Breast epithelium (tissue), 4 donors: ENCODE measurements at regions not wholly inside any gene's neighbourhood (a gene's known extent, or its start where the extent isn't known, plus 50 kb on each side); places are given as distances from the start of the nearest gene placed in this dataset.

Experiments used
- DNase-seq, 2 donors: peaks; one replicate each; pipeline ENCODE4 v3.0.0-alpha.2; 2019; ENCODE audit warnings: low spot score in 2 of 2
- H3K27ac ChIP-seq, 2 donors: fragments of 200-600 bp; sonication (generic) in 1 of 2; one replicate each; pipeline ENCODE4 v1.5.1; 2016 to 2019; ENCODE audit warnings: mild to moderate bottlenecking in 1 of 2
- H3K27me3 ChIP-seq, 2 donors: fragments of 200-600 bp; sonication (generic) in 1 of 2; one replicate each; pipeline versions ENCODE4 v1.5.1 to v1.6.0; 2017 to 2019; ENCODE audit warnings: control low read depth in 1 of 2, mild to moderate bottlenecking in 1 of 2
- H3K36me3 ChIP-seq: fragments of 200-600 bp; one replicate; pipeline ENCODE4 v1.5.1; 2019
- H3K4me1 ChIP-seq, 2 donors: fragments of 200-600 bp; sonication (generic); one replicate each; pipeline ENCODE4 v1.5.1; 2016 to 2019; ENCODE audit warnings: control low read depth in 1 of 2
- H3K4me3 ChIP-seq, 3 donors: fragments of 200-600 bp; sonication (generic); 1 replicate in 2 of 3; 2 replicates in 1 of 3; pipeline ENCODE4 v1.5.1; 2016 to 2019; ENCODE audit warnings: mild to moderate bottlenecking in 3 of 3, moderate library complexity in 2 of 3
- H3K9me3 ChIP-seq, 2 donors: fragments of 200-600 bp; sonication (generic) in 1 of 2; one replicate each; pipeline ENCODE4 v1.5.1; 2016 to 2019; ENCODE audit warnings: control low read depth in 1 of 2
- POLR2A ChIP-seq: fragments of 450-650 bp; IDR thresholded peaks from one replicate; pipeline ENCODE4 v1.6.1; 2016; ENCODE audit warnings: antibody characterized with exemption, mild to moderate bottlenecking, moderate library complexity
- POLR2AphosphoS5 ChIP-seq, 3 donors: sonication (generic); formaldehyde crosslinking; IDR thresholded peaks; one replicate each; pipeline ENCODE4 v1.6.1; 2017; ENCODE audit warnings: antibody characterized with exemption in 3 of 3
- intact Hi-C: fragments of 100-400 bp; cut with DNase I; formaldehyde crosslinking; loops from one replicate; pipeline ENCODE4 v1.15.1; 2023; ENCODE audit warnings: low total_unique reads
- TF ChIP-seq, protein P1 (sequence below), 3 donors: fragments of 450-650 bp; IDR thresholded peaks; one replicate each; pipeline ENCODE4 v1.5.1; 2016 to 2017; ENCODE audit warnings: antibody characterized with exemption in 3 of 3, mild to moderate bottlenecking in 3 of 3, moderate library complexity in 3 of 3

- H3K27me3 ChIP-seq: no peaks in the 10 kb centered on the region
- no peaks in the 10 kb centered on the region for H3K36me3 ChIP-seq
- no peak overlapping the region for H3K27ac ChIP-seq
- TF ChIP-seq POLR2AphosphoS5 (IDR thresholded peaks at IDR 0.05): no peak
- TF ChIP-seq POLR2A: no peak
- TF ChIP-seq, protein P1, sequence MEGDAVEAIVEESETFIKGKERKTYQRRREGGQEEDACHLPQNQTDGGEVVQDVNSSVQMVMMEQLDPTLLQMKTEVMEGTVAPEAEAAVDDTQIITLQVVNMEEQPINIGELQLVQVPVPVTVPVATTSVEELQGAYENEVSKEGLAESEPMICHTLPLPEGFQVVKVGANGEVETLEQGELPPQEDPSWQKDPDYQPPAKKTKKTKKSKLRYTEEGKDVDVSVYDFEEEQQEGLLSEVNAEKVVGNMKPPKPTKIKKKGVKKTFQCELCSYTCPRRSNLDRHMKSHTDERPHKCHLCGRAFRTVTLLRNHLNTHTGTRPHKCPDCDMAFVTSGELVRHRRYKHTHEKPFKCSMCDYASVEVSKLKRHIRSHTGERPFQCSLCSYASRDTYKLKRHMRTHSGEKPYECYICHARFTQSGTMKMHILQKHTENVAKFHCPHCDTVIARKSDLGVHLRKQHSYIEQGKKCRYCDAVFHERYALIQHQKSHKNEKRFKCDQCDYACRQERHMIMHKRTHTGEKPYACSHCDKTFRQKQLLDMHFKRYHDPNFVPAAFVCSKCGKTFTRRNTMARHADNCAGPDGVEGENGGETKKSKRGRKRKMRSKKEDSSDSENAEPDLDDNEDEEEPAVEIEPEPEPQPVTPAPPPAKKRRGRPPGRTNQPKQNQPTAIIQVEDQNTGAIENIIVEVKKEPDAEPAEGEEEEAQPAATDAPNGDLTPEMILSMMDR (IDR thresholded peaks at IDR 0.05): no peak
- intact Hi-C loops: no loop called here
- no peaks in the 10 kb centered on the region for H3K4me1 ChIP-seq
- no peaks in the 10 kb centered on the region for H3K9me3 ChIP-seq
- H3K4me3 ChIP-seq: no peak overlapping the region
- DNase-seq: no peak
Measured at GRCh38 chr14:55845963-55846825, 266.2 kb downstream of the KTN1 start.

GRCh38 chr14:55846826-55847446 lies 266.9 kb downstream of the KTN1 start:
- Histone ChIP-seq H3K4me1 (no peaks in the 10 kb centered on the region), H3K9me3 (no peaks in the 10 kb centered on the region), H3K27ac (no peak overlapping the region), H3K4me3 (no peak overlapping the region), H3K27me3 (no peaks in the 10 kb centered on the region), H3K36me3 (no peaks in the 10 kb centered on the region)
- intact Hi-C loops: no loop called here
- TF ChIP-seq POLR2A (no peak), POLR2AphosphoS5 (IDR thresholded peaks at IDR 0.05) (peak in 1 of 3 donors; percentile 67)
- TF ChIP-seq, protein P1 (IDR thresholded peaks at IDR 0.05): no peak
- no peak for DNase-seq

DNA sequence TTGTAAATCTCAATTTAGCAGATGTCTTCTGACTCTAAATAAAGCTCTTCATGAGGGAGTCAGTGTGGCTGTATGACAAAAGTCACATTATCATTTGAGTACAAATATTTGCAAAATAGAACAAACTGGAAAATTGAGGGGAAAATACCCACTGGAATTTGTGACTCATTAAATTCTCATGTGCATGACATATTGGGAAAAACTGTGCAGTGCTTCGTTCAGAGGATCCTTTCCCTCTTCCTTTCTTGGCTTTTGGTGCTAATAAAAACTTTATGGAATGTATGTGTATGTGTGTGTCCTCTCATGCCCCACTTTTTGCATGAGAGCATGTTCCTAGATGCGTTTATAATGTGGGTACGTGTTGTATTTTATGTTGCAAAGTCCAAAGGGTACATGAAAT lies 267.8 kb downstream of the KTN1 start:
- no peaks in the 10 kb centered on the region for H3K9me3 ChIP-seq
- no peak for TF ChIP-seq POLR2AphosphoS5 (IDR thresholded peaks at IDR 0.05)
- TF ChIP-seq, protein P1 (IDR thresholded peaks at IDR 0.05): no peak
- TF ChIP-seq POLR2A: no peak
- H3K27me3 ChIP-seq: no peaks in the 10 kb centered on the region
- H3K36me3 ChIP-seq: no peaks in the 10 kb centered on the region
- DNase-seq: no peak
- no peak overlapping the region for H3K4me3 ChIP-seq
- H3K4me1 ChIP-seq: no peaks in the 10 kb centered on the region
- no peak overlapping the region for H3K27ac ChIP-seq
- intact Hi-C loops: no loop called here

- intact Hi-C loops: no loop called here
- TF ChIP-seq, protein P1 (IDR thresholded peaks at IDR 0.05): no peak
- TF ChIP-seq POLR2AphosphoS5 (IDR thresholded peaks at IDR 0.05) (no peak), POLR2A (no peak)
- DNase-seq: no peak
- no peak overlapping the region for H3K4me3 ChIP-seq
- H3K27me3 ChIP-seq: no peaks in the 10 kb centered on the region
- no peaks in the 10 kb centered on the region for H3K4me1 ChIP-seq
- no peak overlapping the region for H3K27ac ChIP-seq
- H3K36me3 ChIP-seq: no peaks in the 10 kb centered on the region
- H3K9me3 ChIP-seq: no peaks in the 10 kb centered on the region
Measured at GRCh38 chr14:55848964-55849363, 269.0 kb downstream of the KTN1 start.

DNA sequence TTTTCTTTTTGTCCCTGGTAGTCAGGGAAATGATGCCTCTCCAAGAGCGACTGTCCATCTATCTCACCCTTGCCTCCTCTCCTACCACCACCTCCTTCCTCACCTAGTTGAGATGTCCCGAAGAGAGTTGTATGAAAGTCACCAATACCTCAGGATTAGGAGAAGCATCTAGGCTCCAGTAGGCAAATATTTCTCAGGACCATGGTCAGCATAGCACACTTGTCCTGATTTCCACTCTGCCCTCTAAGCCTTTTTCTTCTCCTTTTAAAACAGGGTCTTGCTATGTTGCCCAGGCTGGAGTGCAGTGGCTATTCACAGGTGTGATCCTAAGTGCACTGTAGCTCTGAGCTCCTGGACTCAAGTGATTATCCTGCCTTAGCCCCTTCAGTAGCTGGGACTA lies 268.4 kb upstream of the PELI2 start:
- no peaks in the 10 kb centered on the region for H3K4me1 ChIP-seq
- no peaks in the 10 kb centered on the region for H3K27me3 ChIP-seq
- H3K36me3 ChIP-seq: no peaks in the 10 kb centered on the region
- TF ChIP-seq, protein P1 (IDR thresholded peaks at IDR 0.05): no peak
- TF ChIP-seq POLR2A (no peak), POLR2AphosphoS5 (IDR thresholded peaks at IDR 0.05) (no peak)
- intact Hi-C loops: no loop called here
- no peak overlapping the region for H3K4me3 ChIP-seq
- no peaks in the 10 kb centered on the region for H3K9me3 ChIP-seq
- no peak overlapping the region for H3K27ac ChIP-seq
- DNase-seq: no peak
